K562 (cell line): ENCODE measurements at regions not wholly inside any gene's neighbourhood (a gene's known extent, or its start where the extent isn't known, plus 50 kb on each side); places are given as distances from the start of the nearest gene placed in this dataset.

Experiments
- ATAC-seq: fragments of 200-7000 bp; cut with Tn5 transposase; 3 replicates; pipeline ENCODE4 v1.9.1; 2020; ENCODE audit warnings: moderate library complexity
- BruUV-seq: library from RNA; stranded (reverse); fragments of 400-500 nt; replicated peaks from 2 replicates; lab custom pipeline; 2021; lab: Mats Ljungman, UMichigan
- CTCF ChIA-PET: fragments of 300-600 bp; formaldehyde crosslinking; extraction: SDS; loops from one replicate; lab custom pipeline; 2021; ENCODE audit warnings: low intra/inter-chr PET ratio; lab: Yijun Ruan, JAX
- POLR2A ChIA-PET: fragments of 300-600, 350-650 bp; sonication (Branson Sonifier 250); formaldehyde crosslinking; extraction: SDS; loops from one replicate; lab custom pipeline; 2021; ENCODE audit warnings: antibody characterized with exemption, inconsistent platforms; lab: Yijun Ruan, JAX
- DNase-seq, 4 experiments: peaks; one replicate each; pipeline versions ENCODE4 v3.0.0 to v3.0.0-alpha.2; 2011 to 2018; ENCODE audit warnings: low spot score in 3 of 4, mixed read lengths in 3 of 4; ENCODE audit errors: extremely low read depth in 1 of 4
- FAIRE-seq: peaks from 2 replicates; lab custom pipeline; 2011; peaks lifted over from hg19 to GRCh38; lab: Jason Lieb, UNC
- H2AFZ ChIP-seq: 2 replicates; pipeline ENCODE4 v1.6.0; 2011; ENCODE audit warnings: low read depth, low read length, control low read depth, inconsistent platforms
- H3K27ac ChIP-seq: fragments of 200-600 bp; 3 replicates; pipeline ENCODE4 v1.8.0; 2011; ENCODE audit warnings: low read depth, mild to moderate bottlenecking, control low read depth, inconsistent platforms, low read length, moderate library complexity, mixed read lengths; ENCODE audit errors: extremely low read depth
- H3K27me3 ChIP-seq, 2 experiments: fragments of 300-600 bp in 1 of 2; 2 replicates in 1 of 2; 3 replicates in 1 of 2; pipeline versions ENCODE4 v1.6.0 to v1.8.0; 2011; ENCODE audit warnings: inconsistent platforms in 2 of 2, low read length in 2 of 2, mild to moderate bottlenecking in 1 of 2, mixed read lengths in 1 of 2, moderate library complexity in 1 of 2; ENCODE audit not compliant: control insufficient read depth in 2 of 2, insufficient read depth in 2 of 2
- H3K36me3 ChIP-seq: fragments of 300-600 bp; 3 replicates; pipeline ENCODE4 v1.8.0; 2011; ENCODE audit warnings: mild to moderate bottlenecking, low read length, inconsistent platforms; ENCODE audit not compliant: control insufficient read depth, insufficient read depth
- H3K4me1 ChIP-seq, 2 experiments: fragments of 200-600 bp in 1 of 2; replicated peaks in 1 of 2; 2 replicates in 1 of 2; 3 replicates in 1 of 2; pipeline versions ENCODE4 v1.5.1 to v1.8.0; 2011; ENCODE audit warnings: inconsistent platforms in 2 of 2, low read length in 2 of 2, mild to moderate bottlenecking in 1 of 2, mixed read lengths in 1 of 2, moderate library complexity in 1 of 2; ENCODE audit not compliant: control insufficient read depth in 2 of 2, insufficient read depth in 2 of 2
- H3K4me2 ChIP-seq: 2 replicates; pipeline ENCODE4 v1.6.1; 2011; ENCODE audit warnings: low read length, control low read depth, inconsistent platforms, mixed read lengths; ENCODE audit not compliant: insufficient read depth
- H3K4me3 ChIP-seq: fragments of 200-600 bp; sonication (generic), shearing (Covaris generic); 2 replicates; pipeline ENCODE4 v1.5.1; 2016; ENCODE audit warnings: control low read depth, inconsistent platforms
- H3K79me2 ChIP-seq: fragments of 200-600 bp; 3 replicates; pipeline ENCODE4 v1.8.0; 2011; ENCODE audit warnings: low read length, inconsistent platforms; ENCODE audit not compliant: control insufficient read depth, insufficient read depth
- H3K9ac ChIP-seq, 2 experiments: 2 replicates each; pipeline versions ENCODE4 v1.6.0 to v1.6.1; 2011; ENCODE audit warnings: low read depth in 2 of 2, low read length in 2 of 2, control low read depth in 1 of 2, inconsistent platforms in 1 of 2, mild to moderate bottlenecking in 1 of 2, mixed read lengths in 1 of 2; ENCODE audit not compliant: insufficient read depth in 1 of 2
- H3K9me1 ChIP-seq: one replicate; pipeline ENCODE4 v1.6.0; 2011; ENCODE audit warnings: inconsistent platforms, mild to moderate bottlenecking, low read length, moderate library complexity; ENCODE audit not compliant: control insufficient read depth, insufficient read depth
- H3K9me3 ChIP-seq: replicated peaks from 2 replicates; pipeline ENCODE4 v1.5.1; 2011; ENCODE audit warnings: low read depth, low read length, inconsistent platforms; ENCODE audit not compliant: control insufficient read depth, insufficient read depth
- H4K20me1 ChIP-seq: replicated peaks from 2 replicates; pipeline ENCODE4 v1.6.1; 2011; ENCODE audit warnings: low read length, inconsistent platforms, mixed read lengths; ENCODE audit not compliant: control insufficient read depth, insufficient read depth
- SMC3 ChIP-seq: conservative IDR thresholded peaks from 2 replicates; pipeline ENCODE4 v1.6.1; 2011; ENCODE audit warnings: low read depth, low read length, improper control_type of control experiment; ENCODE audit not compliant: insufficient read depth
- TSHZ1 ChIP-seq: fragments of 250-450 bp; sonication (Bioruptor Pico); IDR thresholded peaks from 2 replicates; pipeline ENCODE4 v1.4.0; 2020; ENCODE audit warnings: mild to moderate bottlenecking, moderate library complexity
- ZNF398 ChIP-seq: fragments of 250-450 bp; sonication (Bioruptor Pico); IDR thresholded peaks from 2 replicates; pipeline ENCODE4 v1.8.0; 2021; ENCODE audit warnings: moderate library complexity, mild to moderate bottlenecking, inconsistent platforms
- WGBS: fragments of 100-300 bp; shearing (Covaris generic); methylation state at CpG from one replicate; pipeline ENCODE4 v1.1.6; 2016; ENCODE audit warnings: low coverage, mixed read lengths; ENCODE audit not compliant: insufficient coverage; ENCODE audit errors: missing lambda C conversion rate; 5-methylcytosine and 5-hydroxymethylcytosine counted together
- in situ Hi-C: fragments of 300-500 bp; cut with MboI; formaldehyde crosslinking; loops from 4 replicates; pipeline ENCODE4 v1.15.0; 2018; ENCODE audit warnings: inconsistent platforms, mixed read lengths
- intact Hi-C: fragments of 100-400 bp; cut with micrococcal nuclease; formaldehyde crosslinking; loops from 2 replicates; pipeline ENCODE4 v1.14.2; 2022

GRCh38 chr1:94339206-94339927 is 78.8 kb upstream of the ABCD3 start:
- Histone ChIP-seq H3K4me2 (no peak overlapping the region), H2AFZ (no peak overlapping the region), H3K9me3 (no peaks in the 10 kb centered on the region), H3K36me3 (no peaks in the 10 kb centered on the region), H4K20me1 (no peaks in the 10 kb centered on the region), H3K9me1 (no peaks in the 10 kb centered on the region), H3K79me2 (no peaks in the 10 kb centered on the region), H3K4me3 (no peak overlapping the region), H3K9ac (no peak overlapping the region), H3K4me1 (no peaks in the 10 kb centered on the region), H3K27ac (no peak overlapping the region), H3K27me3 (peaks cover 3 to 7% of the 10 kb centered on the region in 2 experiments; a peak in 3 of 5 replicates)
- FAIRE-seq (no peak), DNase-seq (no peak), ATAC-seq (no peak)
- intact Hi-C loops (loop anchor here (5.0 to 10.0 kb wide), 2 partner anchors 468 to 715 kb away; no protein-coding TSS in a partner anchor), in situ Hi-C loops (loop anchor here (5.0 kb wide), 1 partner anchor 292 kb away; no protein-coding TSS in a partner anchor)
- TF ChIP-seq SMC3 = no peak
- TF ChIP-seq TSHZ1 = no peak
- TF ChIP-seq ZNF398 (CRISPR knock-in tag) = no peak
- ChIA-PET POLR2A (interaction anchor here (0.6 kb wide), 1 partner anchor 460 kb away, joined by 5 read pairs; no protein-coding TSS in a partner anchor), CTCF (interaction anchor here (0.6 to 1.1 kb wide), 2 partner anchors 124 to 278 kb away, joined by 3 to 4 read pairs; no protein-coding TSS in a partner anchor)
- no TSS peak for BruUV-seq
- WGBS = 3% methylated on average over 8 of the region's 8 CpGs
